Heart right ventricle (tissue), 16 donors: ENCODE measurements at regions not wholly inside any gene's neighbourhood (a gene's known extent, or its start where the extent isn't known, plus 50 kb on each side); places are given as distances from the start of the nearest gene placed in this dataset.

ENCODE experiments used
- ATAC-seq, 8 donors: fragments of 200-7000 bp; cut with Tn5 transposase; one replicate each; pipeline ENCODE4 v1.9.1; 2020; ENCODE audit warnings: mild to moderate bottlenecking in 8 of 8, moderate library complexity in 8 of 8, moderate number of reproducible peaks in 1 of 8
- DNase-seq, 2 donors: peaks; one replicate each; pipeline ENCODE4 v3.0.0-alpha.2; 2020
- H3K27ac ChIP-seq, 10 donors: fragments of 200-600 bp; sonication (generic) in 2 of 10; one replicate each; pipeline versions ENCODE4 v1.5.0 to v1.8.0; 2020 to 2022; ENCODE audit warnings: mild to moderate bottlenecking in 3 of 10
- H3K27me3 ChIP-seq, 7 donors: fragments of 200-600 bp; one replicate each; pipeline ENCODE4 v1.8.0; 2021 to 2022; ENCODE audit warnings: mild to moderate bottlenecking in 2 of 7
- H3K36me3 ChIP-seq, 9 donors: fragments of 200-600 bp; sonication (generic) in 1 of 9; one replicate each; pipeline versions ENCODE4 v1.5.0 to v1.8.0; 2020 to 2022; ENCODE audit warnings: mild to moderate bottlenecking in 2 of 9
- H3K4me1 ChIP-seq, 9 donors: fragments of 200-600 bp; sonication (generic) in 1 of 9; one replicate each; pipeline versions ENCODE4 v1.5.0 to v1.8.0; 2020 to 2022; ENCODE audit warnings: mild to moderate bottlenecking in 4 of 9
- H3K4me3 ChIP-seq, 10 donors: fragments of 200-600 bp; sonication (generic) in 2 of 10; one replicate each; pipeline versions ENCODE4 v1.5.0 to v1.8.0; 2020 to 2022; ENCODE audit warnings: mild to moderate bottlenecking in 7 of 10, moderate library complexity in 2 of 10
- H3K9me3 ChIP-seq, 11 donors: fragments of 200-600 bp in 10 of 11; sonication (generic) in 2 of 11; one replicate each; pipeline versions ENCODE4 v1.5.0 to v1.8.0; 2013 to 2022; ENCODE audit warnings: mild to moderate bottlenecking in 2 of 11, control low read depth in 1 of 11, moderate library complexity in 1 of 11
- CTCF ChIP-seq, 9 donors: fragments of 200-600 bp; sonication (generic) in 2 of 9; IDR thresholded peaks; one replicate each; pipeline versions ENCODE4 v1.5.0 to v1.8.0; 2021 to 2022; ENCODE audit warnings: antibody characterized with exemption in 9 of 9, mild to moderate bottlenecking in 5 of 9, moderate library complexity in 1 of 9
- WGBS, 2 donors: extraction: QIAGEN DNeasy Blood & Tissue Kit; methylation state at CpG; one replicate each; pipeline ENCODE4 v1.1.7; 2013; ENCODE audit warnings: inconsistent platforms in 1 of 2; 5-methylcytosine and 5-hydroxymethylcytosine counted together
- intact Hi-C, 10 donors: fragments of 100-400 bp; cut with DNase I; formaldehyde crosslinking; loops; one replicate each; pipeline versions ENCODE4 v1.11.1 to v1.14.2; 2022
- donor health status: Arrhythmogenic right ventricular cardiomyopathy.
- donor health status: ischemic (EF 13 %, LVEDD 7.1; RV severe dilation, severe dysfunction).
- donor health status: healthy with polysubstance abuse.
- donor health status: DM: no; HTN: yes; CAD: no.
- donor health status: DM: no; HTN: no; CAD: no.
- donor health status: ischemic (EF 25% LVEDD 6.9; RV normal size, moderate dysfunction).
- donor health status: ischemic (EF 25% LVEDD 5.7; RV mildly dilated, moderate dysfunction).
- donor health status: healthy.
- donor health status: DM: yes; HTN: yes; CAD: no.
- donor health status: Ischemic cardiomyopathy.
- donor health status: ischemic (EF 35%, LVEDD 5.7; RV mildly dilated, moderate dysfunction).
- donor health status: nonischemic (EF 11% LVEDD 7.7; RV severe dilation, severe dysfunction).
- donor health status: DM: yes; HTN: yes; CAD: no.
- donor health status: PGD.
- donor health status: ischemic (EF 29% LVEDD 5.4; RV normal size, mild dysfunction).
- donor health status: nonischemic (EF 23%, LVEDD 6.1; RV moderate dilation, normal function).

DNA sequence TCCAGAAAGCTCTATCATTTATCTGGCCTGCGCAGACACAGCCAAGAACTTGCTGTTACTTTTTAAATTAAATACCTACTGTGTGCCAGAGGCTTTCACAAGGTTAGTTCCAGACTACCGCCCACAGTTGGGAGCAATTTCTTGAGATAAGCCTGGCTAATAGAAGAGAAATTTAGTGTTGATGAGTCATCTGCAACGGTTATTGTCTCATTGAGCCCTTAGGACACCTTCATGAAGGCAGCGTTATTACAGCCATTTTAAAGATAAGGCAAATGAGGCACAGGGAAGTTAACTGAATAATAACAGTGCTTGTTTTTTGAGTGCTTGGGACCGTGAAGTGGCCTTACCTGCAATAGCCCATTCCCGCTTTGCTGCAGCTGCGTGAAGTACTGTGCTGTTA is 292.9 kb upstream of the MSX2 start:
- H3K36me3 ChIP-seq: no peaks in the 10 kb centered on the region
- no peak overlapping the region for H3K4me3 ChIP-seq
- TF ChIP-seq CTCF (IDR thresholded peaks at IDR 0.05): no peak
- ATAC-seq (no peak), DNase-seq (no peak)
- H3K27ac ChIP-seq: no peak overlapping the region
- intact Hi-C loops: no loop called here
- H3K4me1 ChIP-seq: no peaks in the 10 kb centered on the region
- no peaks in the 10 kb centered on the region for H3K9me3 ChIP-seq
- peaks cover 0 to 40% (median 24%) of the 10 kb centered on the region in 7 donors for H3K27me3 ChIP-seq
- 76 to 82% methylated on average over 7 of the region's 7 CpGs for WGBS, 2 donors

GRCh38 chr5:174433098-174433497 is 291.3 kb upstream of the MSX2 start:
- DNase-seq: no peak
- H3K27me3 ChIP-seq: peaks cover 0 to 40% (median 24%) of the 10 kb centered on the region in 7 donors
- no peak overlapping the region for H3K27ac ChIP-seq
- no peak for TF ChIP-seq CTCF (IDR thresholded peaks at IDR 0.05)
- intact Hi-C loops: no loop called here
- no peak for ATAC-seq
- no peaks in the 10 kb centered on the region for H3K9me3 ChIP-seq
- no peak overlapping the region for H3K4me3 ChIP-seq
- 78 to 90% methylated on average over 2 of the region's 2 CpGs for WGBS, 2 donors
- H3K4me1 ChIP-seq: no peaks in the 10 kb centered on the region
- H3K36me3 ChIP-seq: no peaks in the 10 kb centered on the region

- no peak for TF ChIP-seq CTCF (IDR thresholded peaks at IDR 0.05)
- intact Hi-C loops: no loop called here
- WGBS, 2 donors: 59 to 62% methylated on average over 4 of the region's 4 CpGs
These were observed 287.6 kb upstream of the MSX2 start for GRCh38 chr5:174436750-174437149.

GRCh38 chr5:174444479-174445188 is 279.7 kb upstream of the MSX2 start:
- DNase-seq: no peak
- intact Hi-C loops: no loop called here
- TF ChIP-seq CTCF (IDR thresholded peaks at IDR 0.05): no peak
- Histone ChIP-seq H3K36me3 (no peaks in the 10 kb centered on the region), H3K4me3 (no peak overlapping the region), H3K27ac (no peak overlapping the region), H3K4me1 (no peaks in the 10 kb centered on the region), H3K27me3 (peaks cover 0 to 28% (median 8%) of the 10 kb centered on the region in 7 donors), H3K9me3 (peaks cover 0 to 10% (median 0%) of the 10 kb centered on the region in 11 donors)
- no peak for ATAC-seq
- WGBS, 2 donors: 81% methylated on average over 7 of the region's 7 CpGs

More at GRCh38 chr5:174436750-174437149, 287.6 kb upstream of the MSX2 start:
- peaks cover 0 to 31% (median 24%) of the 10 kb centered on the region in 7 donors for H3K27me3 ChIP-seq
- ATAC-seq (no peak), DNase-seq (no peak)
- H3K4me1 ChIP-seq: no peaks in the 10 kb centered on the region
- H3K9me3 ChIP-seq: no peaks in the 10 kb centered on the region
- H3K27ac ChIP-seq: no peak overlapping the region
- H3K36me3 ChIP-seq: no peaks in the 10 kb centered on the region
- no peak overlapping the region for H3K4me3 ChIP-seq
